A204.1 (cell line): ENCODE measurements at regions not wholly inside any gene's neighbourhood (a gene's known extent, or its start where the extent isn't known, plus 50 kb on each side); places are given as distances from the start of the nearest gene placed in this dataset.

Experiments
- FAIRE-seq: peaks from 2 replicates; lab custom pipeline; 2012; peaks lifted over from hg19 to GRCh38; lab: Jason Lieb, UNC

- FAIRE-seq: no peak
Measured at GRCh38 chr7:49255054-49255453, 330.7 kb downstream of the CDC14C start.

GRCh38 chr7:49260538-49260937 lies 336.2 kb downstream of the CDC14C start:
- FAIRE-seq: no peak

- FAIRE-seq: no peak
Measured at GRCh38 chr7:49261928-49262327, 337.6 kb downstream of the CDC14C start.

- no peak for FAIRE-seq
Measured at GRCh38 chr7:49264530-49264929, 340.2 kb downstream of the CDC14C start.

- FAIRE-seq: no peak
Measured at GRCh38 chr7:49273897-49274296, 349.6 kb downstream of the CDC14C start.

- FAIRE-seq: no peak
Measured at GRCh38 chr7:49279891-49280290, 355.5 kb downstream of the CDC14C start.

- FAIRE-seq: no peak
Measured at GRCh38 chr7:49287653-49288052, 363.3 kb downstream of the CDC14C start.

- FAIRE-seq: no peak
Measured at GRCh38 chr7:49294611-49295010, 370.3 kb downstream of the CDC14C start.

GRCh38 chr7:49295146-49295545 lies 370.8 kb downstream of the CDC14C start:
- FAIRE-seq: no peak

- FAIRE-seq: no peak
Measured at GRCh38 chr7:49297958-49298357, 373.6 kb downstream of the CDC14C start.

GRCh38 chr7:49308787-49309186 lies 384.4 kb downstream of the CDC14C start:
- FAIRE-seq: no peak

GRCh38 chr7:49320083-49320482 lies 395.7 kb downstream of the CDC14C start:
- no peak for FAIRE-seq

GRCh38 chr7:49321843-49322242 lies 397.5 kb downstream of the CDC14C start:
- no peak for FAIRE-seq

GRCh38 chr7:49322476-49322875 lies 398.1 kb downstream of the CDC14C start:
- no peak for FAIRE-seq

GRCh38 chr7:49324040-49324439 lies 399.7 kb downstream of the CDC14C start:
- FAIRE-seq: no peak

GRCh38 chr7:49324707-49325106 lies 400.4 kb downstream of the CDC14C start:
- FAIRE-seq: no peak

- no peak for FAIRE-seq
Measured at GRCh38 chr7:49325571-49325970, 401.2 kb downstream of the CDC14C start.

- FAIRE-seq: no peak
Measured at GRCh38 chr7:49327155-49327554, 402.8 kb downstream of the CDC14C start.

GRCh38 chr7:49333180-49333881 lies 409.0 kb downstream of the CDC14C start:
- no peak for FAIRE-seq

- no peak for FAIRE-seq
Measured at GRCh38 chr7:49341849-49342248, 417.5 kb downstream of the CDC14C start.

- FAIRE-seq: no peak
Measured at GRCh38 chr7:49344556-49344955, 420.2 kb downstream of the CDC14C start.

GRCh38 chr7:49346195-49346899 lies 422.0 kb downstream of the CDC14C start:
- no peak for FAIRE-seq

- FAIRE-seq: no peak
Measured at GRCh38 chr7:49367072-49367471, 406.4 kb upstream of the VWC2 start.

- no peak for FAIRE-seq
Measured at GRCh38 chr7:49371771-49372170, 401.7 kb upstream of the VWC2 start.
